GM19043 (cell line): ENCODE measurements at regions not wholly inside any gene's neighbourhood (a gene's known extent, or its start where the extent isn't known, plus 50 kb on each side); places are given as distances from the start of the nearest gene placed in this dataset.
"Not testable (repeated sequence)": the region's sequence is repeated elsewhere in the genome, so short reads cannot be mapped to it uniquely, and the experiment has no call there.

Experiments used
- ATAC-seq: cut with Tn5 transposase; IDR thresholded peaks from one replicate; pipeline ENCODE4 v1.9.1; 2021; ENCODE audit warnings: low read depth; ENCODE audit not compliant: unreplicated experiment

DNA sequence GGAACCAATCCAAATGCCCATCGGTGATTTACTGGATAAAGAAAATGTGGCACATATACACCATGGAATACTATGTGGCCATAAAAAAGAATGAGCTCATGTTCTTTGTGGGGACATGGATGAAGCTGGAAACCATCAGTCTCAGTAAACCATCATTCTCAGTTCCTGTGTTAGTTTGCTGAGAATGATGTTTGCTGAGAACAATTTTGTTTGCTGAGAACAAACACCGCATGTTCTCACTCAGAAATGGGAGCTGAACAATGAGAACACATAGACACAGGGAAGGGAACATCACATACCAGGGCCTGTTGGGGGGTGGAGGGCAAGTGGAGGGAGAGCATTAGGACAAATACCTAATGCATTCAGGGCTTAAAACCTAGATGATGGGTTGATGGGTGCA, 185.5 kb downstream of the ANXA1 start:
- ATAC-seq, result not testable (repeated sequence)

DNA sequence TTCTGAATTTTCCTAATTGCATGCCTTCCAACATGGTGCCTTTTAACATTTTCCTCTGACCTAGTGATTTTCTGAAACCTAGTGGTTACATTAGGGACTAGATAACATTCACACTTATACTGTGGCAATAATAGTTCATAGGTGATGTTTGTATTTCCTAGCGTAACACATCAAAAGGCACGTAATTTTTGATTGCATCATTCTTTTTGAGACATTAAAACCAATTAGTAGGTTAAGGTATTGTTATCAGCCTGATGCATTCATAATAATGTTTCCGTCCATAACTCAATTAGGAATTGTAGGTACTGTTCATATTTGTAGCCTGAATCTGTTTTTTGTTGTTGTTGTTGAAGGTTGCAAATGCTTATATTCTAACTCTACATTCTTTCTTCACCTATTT, 192.4 kb downstream of the ANXA1 start:
- no peak for ATAC-seq

DNA sequence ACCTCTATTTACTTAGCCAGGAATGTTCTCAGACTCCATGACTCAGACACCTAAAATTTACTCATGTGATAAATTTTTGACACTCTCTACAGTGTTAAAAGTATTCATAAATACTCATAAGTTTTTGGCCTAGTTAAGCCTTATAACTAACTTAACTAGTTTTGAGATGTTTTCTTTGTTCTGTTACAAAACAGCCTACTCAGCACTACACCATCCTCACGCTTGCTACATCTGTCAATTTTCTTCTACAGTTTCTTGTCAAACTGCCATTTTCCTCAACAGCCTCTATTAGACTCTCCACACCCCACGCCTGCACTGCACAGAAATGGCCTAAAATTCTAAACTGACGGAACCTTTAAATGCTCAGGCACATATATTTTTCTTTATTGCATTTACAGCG, 195.5 kb downstream of the ANXA1 start:
- ATAC-seq, result no peak

DNA sequence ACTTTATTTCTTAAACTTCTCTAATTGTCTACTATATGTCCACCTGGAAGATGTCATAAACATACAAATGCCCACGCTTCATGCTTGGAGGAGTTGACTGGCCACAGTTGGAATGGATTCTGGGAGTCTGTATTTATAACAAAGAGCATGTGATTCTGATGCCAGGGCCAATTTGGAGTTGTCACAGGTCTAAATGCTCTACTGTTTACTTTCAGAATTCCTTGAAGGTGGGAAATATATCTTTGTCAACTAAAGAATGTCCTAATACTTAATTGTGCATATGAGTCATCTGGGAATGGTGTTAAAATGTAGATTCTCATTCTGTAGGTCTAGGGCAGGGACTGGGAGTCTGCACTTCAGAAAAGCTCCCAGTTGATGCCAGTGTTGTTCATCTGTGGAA, 196.1 kb downstream of the ANXA1 start:
- no peak for ATAC-seq

DNA sequence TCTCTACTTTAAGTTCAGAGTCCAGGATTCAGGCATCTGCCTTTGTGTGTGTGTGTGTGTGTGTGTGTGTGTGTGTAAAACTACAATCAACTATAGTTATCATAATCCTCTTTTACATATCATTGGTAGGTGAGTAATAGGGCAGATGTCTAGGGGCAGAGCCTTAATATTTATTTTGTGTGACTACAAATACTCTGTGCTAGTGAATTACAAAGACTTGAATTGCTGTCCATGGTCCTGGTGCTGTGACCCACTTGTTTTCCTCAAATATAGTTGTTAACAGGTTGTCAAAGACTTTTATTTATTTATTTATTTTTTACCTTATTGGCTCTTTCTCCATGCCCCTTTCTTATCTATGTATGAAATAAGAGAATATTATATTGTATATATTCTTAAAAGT, 196.8 kb downstream of the ANXA1 start:
- no peak for ATAC-seq

DNA sequence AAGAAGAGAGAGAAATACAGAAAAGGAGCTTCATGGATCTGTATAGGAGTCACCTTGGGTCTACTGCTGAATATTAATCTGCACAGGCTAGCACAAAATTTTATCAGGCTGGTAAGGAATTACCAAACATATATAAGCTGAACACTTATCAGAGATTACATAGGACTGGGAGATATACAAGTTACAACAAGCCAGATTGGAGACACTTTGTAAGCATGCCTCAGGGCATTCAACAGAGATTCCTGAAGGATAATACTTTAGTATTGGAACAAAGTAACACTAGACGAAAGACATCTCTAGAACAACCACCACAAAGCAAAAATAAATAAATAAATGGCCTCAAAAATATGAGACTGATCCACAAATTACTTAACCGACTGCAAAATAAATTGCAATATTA, 197.8 kb downstream of the ANXA1 start:
- ATAC-seq, result no peak

DNA sequence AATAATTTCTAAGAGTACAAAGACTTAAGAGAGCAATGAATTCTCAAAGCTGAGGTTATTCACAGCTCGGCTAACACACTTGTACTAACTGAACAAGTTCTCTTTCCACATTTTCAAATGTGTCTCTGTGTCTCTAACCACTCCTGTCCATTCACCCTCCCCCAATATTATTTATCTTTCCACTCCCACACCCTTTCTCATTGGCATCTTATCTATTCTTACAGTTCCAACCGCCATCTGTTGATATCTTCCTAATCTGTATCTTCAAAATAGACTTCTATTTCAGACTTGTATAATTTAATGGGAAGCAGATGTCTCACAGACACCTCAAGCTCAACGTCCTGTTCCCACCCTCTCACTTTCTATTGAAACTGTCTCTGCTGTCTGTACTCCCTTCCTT, 205.9 kb downstream of the ANXA1 start:
- ATAC-seq, result no peak

DNA sequence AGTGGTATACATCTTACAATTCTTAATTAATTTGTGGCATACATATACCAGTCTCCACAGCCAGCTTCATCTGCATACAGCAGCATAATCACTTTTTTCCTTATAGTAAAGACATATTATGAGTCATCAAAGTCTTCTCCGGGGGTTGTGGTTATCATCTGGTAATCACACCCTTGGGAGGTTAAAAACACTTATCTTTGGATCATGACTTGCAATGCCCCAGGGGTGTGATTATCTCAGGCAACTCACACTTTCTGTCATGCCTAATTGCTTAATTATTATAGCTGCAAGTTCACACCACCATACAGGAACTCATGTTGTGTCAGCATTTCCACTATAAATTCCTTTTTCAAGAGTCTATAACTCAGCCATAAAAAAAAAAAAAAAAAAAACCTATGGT, 218.4 kb downstream of the ANXA1 start:
- no peak for ATAC-seq

DNA sequence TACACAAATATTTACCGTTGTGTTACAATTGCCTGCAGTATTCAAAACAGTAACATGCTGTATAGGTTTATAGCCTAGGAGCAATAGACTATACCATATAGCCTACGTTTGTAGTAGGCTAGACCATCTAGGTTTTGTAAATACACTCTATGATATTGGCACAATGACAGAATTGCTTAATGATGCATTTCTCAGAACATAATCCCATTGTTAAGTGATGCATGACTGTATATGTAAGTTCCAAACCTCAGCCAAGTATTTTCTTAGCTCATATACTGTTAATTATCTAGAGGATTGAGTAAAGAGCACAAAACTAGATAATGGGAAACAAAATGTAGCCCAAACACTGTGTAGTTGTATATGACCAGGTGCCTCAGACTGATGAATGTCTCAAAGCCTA, 220.1 kb downstream of the ANXA1 start:
- ATAC-seq, result no peak

DNA sequence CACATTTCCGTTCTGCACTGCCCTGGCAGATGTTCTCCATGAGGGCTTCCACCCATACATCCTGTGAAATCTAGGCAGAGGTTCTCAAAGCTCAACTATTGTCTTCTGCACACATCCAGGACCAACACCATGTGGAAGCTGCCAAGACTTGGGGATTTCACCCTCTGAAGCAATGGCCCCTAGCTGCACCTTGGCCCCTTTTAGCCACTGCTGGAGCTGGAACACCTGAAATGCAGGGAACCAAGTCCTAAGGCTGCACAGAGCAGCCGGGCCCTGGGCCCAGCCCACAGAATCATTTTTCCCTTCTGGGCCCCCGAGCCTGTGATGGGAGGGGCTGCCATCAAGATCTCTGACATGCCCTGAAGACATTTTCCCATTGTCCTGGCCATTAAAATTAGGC, 228.7 kb downstream of the ANXA1 start:
- no peak for ATAC-seq

DNA sequence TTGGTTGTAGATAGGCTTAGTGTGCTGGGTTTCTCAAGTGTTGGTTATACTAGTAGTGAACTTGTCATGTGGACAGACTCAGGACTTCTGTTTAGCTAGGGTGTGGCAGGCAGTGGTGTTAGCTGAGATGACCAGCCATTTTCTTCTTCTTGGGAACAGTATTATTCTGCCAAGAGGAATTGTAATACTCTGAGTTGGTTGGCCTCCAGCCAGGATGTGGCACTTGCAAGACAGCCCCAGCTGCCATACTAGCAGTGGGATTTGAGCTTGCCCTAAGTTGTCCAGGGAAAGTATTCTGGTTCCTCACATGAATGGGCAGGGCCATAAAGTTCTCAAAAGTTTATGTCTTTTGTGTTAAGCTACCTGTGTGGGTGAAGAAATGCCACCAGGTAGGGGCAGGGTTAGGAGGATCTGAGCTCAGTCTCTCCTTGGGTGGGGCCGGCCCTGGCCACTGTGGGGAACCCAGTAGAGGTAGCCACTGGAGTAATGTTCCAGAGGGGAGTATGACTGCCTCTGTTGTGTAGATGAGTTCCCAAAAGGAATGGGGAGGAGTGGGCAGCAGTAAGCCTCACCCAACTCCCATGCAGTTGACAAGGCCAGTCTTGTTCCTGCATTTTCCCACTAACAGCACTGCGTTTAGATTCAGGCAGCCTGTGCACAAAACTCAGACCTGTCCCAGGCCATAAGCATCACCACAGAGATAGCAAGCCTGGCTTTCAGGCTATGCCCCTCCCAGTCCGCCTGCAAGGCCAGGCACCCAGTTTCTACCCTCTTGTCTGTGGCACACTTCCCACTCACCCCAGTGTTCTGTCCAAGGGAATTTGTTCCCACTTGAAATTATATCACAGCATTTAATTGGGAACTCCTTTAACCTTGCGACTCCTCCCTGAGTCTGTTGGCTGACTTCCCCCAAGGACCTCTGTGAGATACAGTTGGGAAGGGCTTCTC, 250.7 kb downstream of the ANXA1 start:
- ATAC-seq, result no peak

DNA sequence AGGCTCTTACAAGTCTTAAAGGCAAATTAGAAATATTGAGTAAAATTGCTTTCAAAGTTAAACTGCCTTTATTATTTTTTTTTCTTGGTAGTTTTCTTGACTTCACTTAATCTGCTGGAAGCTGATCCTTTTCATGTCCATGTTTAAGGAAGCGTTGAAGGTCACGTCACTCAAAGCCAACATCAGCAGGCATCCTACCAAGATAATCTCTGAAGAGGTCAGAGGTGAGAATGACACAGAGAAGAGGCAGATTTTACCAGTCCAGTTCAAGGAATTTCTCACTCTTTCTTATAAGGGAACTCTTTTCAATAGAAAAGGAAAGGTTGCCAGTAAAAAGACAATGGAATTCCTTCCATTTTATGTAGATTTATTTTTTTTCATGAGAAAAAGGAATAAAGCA, 259.8 kb downstream of the ANXA1 start:
- no peak for ATAC-seq

DNA sequence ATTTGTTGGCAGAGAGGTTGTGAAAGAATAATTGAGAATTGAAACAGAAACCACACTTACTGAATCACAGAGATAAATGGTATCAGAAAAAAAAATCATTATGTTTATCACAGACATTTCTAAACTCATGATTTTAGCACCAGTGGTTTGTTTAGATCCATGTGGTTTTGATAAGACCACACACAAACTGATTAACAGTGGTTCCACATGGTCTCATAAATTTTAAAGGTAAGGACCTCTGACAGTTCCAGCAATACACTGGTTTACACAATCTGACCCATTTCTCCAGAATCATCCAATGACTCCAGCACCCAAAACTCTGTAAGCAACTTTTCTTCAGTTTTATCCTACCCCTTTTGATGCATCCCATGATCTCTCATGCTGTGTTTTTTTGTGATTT, 261.2 kb downstream of the ANXA1 start:
- ATAC-seq, result no peak

DNA sequence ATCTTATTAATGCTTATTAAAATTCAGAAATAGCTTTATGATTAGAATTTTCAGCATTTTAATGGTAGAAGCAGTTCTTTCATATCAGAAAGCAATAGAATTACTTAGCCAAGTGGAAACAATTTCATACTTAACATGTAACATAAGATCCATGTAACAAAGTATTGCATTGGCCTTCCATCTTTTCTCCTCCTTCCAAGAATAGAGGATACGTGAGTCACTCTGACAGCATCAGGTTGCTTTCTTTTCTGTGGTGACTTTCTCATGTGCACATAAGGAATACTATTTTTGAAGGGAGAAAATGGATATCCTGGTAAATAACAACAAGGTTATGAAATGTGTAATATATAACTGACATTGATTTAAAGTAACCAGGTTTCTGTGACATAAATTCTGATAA, 272.2 kb downstream of the ANXA1 start:
- no peak for ATAC-seq

DNA sequence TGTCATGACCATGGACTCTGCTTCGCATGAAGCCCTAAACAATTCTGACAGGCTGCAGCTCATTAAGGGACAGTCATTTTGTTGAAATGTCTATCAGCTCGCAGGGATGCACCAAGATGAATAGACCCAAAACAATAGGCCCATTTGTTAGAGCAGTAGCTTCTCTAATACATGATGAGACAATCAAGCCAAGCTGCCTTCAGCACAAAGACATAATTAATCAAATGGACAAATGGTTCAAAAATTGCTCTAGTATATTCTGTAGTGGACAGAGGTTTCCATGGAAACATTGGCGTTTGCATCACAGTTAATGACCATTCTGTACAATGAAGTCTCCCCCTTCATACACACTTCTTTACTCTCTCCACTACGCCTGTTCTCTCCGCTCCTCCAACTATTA, 274.6 kb downstream of the ANXA1 start:
- no peak for ATAC-seq

DNA sequence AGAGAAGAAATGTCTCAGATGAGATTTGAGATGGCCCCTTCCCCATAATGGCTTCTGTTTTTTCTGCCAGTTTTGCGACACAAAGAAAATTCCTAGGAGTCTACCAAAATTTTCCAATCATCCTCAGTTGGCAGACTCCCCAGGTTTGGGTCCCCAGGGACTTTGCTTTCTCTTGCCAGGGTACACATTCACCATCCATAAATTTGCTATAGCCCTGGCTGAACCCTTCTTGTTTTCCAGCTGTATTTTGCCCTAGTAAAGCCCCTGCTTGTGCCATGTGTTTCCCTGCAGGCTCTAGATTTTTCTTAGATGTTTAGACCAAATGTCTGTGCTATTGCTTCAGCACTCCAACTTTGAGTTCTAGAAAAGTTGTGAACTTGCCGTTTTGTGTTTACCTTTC, 283.2 kb downstream of the ANXA1 start:
- no peak for ATAC-seq

DNA sequence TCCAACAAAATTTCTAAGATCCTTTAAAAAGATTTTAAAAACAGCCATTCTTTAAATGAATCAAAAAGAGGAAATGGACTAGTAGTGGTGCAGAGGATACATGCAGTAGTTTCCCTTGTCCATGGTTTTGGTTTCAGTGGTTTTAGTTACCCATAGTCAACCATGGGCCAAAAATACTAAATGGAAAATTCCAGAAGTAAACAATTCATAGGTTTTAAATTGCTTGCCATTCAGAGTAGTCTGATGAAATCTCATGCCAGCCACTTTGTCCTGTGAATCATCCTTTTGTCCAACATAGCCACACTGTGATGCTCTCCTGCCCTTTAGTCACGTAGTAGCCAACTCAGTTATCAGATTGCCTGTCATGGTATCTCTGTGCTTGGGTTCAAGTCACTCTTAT, 286.1 kb downstream of the ANXA1 start:
- peak; percentile 62 for ATAC-seq

DNA sequence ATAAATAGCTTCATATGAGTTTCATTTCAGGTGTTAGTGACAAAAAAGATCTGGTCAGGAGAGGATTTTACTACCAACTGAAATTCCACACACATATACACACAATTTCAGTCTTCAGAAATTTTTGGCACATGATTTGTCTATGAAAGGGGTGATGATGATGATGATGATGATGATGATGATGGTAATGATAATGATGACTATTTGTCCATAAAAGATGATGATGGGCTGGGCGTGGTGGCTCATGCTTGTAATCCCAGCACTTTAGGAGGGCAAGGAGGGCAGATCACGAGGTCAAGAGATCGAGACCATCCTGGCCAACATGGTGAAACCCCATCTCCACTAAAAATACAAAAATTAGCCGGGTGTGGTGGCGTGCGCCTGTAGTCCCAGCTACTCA, 288.2 kb downstream of the ANXA1 start:
- ATAC-seq, result not testable (repeated sequence)

DNA sequence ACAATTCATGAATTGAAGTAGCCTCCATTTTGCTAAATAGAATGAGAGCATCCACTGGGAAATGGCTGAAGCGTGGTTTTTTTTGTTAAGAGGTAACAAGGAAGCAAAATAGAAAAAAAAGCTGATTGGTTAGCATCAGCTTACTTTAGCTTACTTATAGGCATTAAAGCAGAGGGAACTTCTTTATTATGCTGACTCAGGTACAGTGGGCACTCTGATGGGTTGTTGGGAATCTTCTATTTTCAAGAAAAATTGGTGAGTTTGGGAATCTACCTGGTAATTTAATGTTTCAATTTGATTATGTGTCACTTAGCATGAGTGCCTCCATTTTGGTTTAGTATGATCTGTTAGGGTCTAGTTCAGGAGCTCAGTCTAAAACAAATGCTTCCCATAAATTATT, 289.6 kb downstream of the ANXA1 start:
- ATAC-seq, result no peak

DNA sequence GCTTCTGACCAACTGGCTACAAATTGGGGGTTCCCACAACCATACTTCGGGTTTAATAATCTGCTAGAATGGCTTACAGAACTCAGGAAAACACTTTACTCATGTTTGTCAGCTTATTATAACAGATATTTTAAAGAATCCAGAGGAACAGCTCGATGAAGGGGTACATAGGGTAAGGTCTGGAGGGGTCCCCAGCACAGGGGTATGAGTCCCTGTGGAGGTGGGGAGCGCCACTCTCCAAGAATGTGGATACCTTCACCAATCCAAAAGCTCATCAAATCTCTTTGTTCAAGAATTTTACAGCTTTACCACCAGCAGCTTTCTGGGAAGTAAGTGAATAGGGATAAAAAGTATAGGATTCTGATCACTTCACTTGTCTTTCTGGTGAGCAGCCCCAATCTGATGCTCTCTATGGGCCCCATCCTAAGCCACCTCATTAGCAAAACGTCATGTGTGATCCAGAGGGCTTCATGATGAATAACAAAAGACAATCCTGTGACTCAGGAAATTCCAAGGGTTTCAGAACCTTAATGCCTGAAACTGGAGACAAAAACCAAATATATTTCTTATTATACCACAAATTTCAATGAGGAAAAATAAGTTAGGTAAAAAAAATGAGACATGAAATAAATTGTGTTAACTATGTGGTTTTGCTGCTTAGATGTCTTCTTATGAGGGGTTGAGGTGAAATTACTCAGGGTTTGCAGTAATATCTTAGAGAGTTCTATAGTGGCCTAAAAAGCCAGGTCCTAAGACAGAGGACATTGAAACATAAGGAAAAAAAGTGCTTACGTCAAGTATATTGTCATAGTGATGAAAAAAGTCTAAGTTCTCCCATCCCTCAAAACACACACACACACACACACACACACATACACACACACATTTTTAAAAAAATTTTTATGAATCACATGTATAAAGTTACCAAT, 290.5 kb downstream of the ANXA1 start:
- no peak for ATAC-seq

DNA sequence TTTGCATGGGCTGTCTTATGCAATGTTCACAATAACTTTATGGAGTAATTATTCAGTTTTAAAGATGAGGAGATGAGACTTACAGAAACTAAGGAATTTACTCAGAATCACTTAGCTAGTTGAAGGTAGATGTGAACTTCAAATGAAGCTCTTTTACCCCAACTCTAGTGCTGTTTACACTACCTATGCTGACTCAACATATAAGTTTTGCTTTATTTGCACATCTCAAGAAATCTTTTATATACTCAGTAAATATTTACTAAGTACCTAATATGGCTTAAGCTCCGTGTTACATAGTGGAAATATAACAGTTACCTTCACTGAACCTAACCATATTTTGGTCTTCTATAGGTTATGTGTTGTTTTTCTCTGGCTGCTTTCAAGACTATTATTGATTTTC, 293.2 kb downstream of the ANXA1 start:
- no peak for ATAC-seq

DNA sequence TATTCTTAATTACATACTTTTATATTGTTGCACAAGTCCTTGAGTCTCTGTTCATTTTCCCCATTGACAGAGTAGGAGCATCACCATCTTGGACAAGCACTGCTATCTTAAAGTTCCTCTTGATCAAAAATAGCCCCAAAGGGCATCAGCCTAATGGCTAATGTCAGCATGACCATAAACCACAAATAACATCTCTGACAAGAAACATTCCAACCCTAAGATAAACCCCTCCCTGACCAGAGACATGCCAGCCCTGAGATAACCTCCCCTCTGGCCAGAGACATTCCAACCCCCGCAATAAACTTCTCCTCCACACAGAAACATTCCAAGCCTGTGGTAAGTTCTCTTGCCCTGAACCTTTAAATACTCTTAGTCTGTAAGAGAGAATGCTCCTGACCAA, 293.7 kb downstream of the ANXA1 start:
- ATAC-seq, result not testable (repeated sequence)
